T-cell (primary cell): ENCODE measurements at regions not wholly inside any gene's neighbourhood (a gene's known extent, or its start where the extent isn't known, plus 50 kb on each side); places are given as distances from the start of the nearest gene placed in this dataset.
"Not testable (repeated sequence)": the region's sequence is repeated elsewhere in the genome, so short reads cannot be mapped to it uniquely, and the experiment has no call there.

ENCODE experiments used
- ATAC-seq, 4 experiments: fragments of 200-7000 bp in 3 of 4; fragments of 150-1000 bp in 1 of 4; cut with Tn5 transposase; replicated peaks in 1 of 4; 1 replicate in 3 of 4; 2 replicates in 1 of 4; pipeline ENCODE4 v1.10.0; 2021; ENCODE audit warnings: moderate library complexity in 3 of 4, mild to moderate bottlenecking in 2 of 4, moderate number of reproducible peaks in 1 of 4
- CTCF ChIA-PET, 2 donors: fragments of 300-600 bp; sonication (Branson Sonifier 250); formaldehyde crosslinking; loops; one replicate each; lab custom pipeline; 2022; ENCODE audit warnings: antibody characterized with exemption in 2 of 2; lab: Charles Lee
- POLR2A ChIA-PET, 2 donors: fragments of 300-600 bp; sonication (Branson Sonifier 250); formaldehyde crosslinking; loops; one replicate each; lab custom pipeline; 2022; ENCODE audit warnings: antibody characterized with exemption in 2 of 2; lab: Charles Lee
- DNase-seq, 35 experiments: peaks; one replicate each; pipeline versions ENCODE4 v3.0.0 to v3.0.0-alpha.2; 2013 to 2023
- H3K27ac ChIP-seq: one replicate; pipeline ENCODE4 v1.5.1; 2013; ENCODE audit warnings: low read length
- H3K27me3 ChIP-seq, 2 experiments: replicated peaks in 1 of 2; 1 replicate in 1 of 2; 2 replicates in 1 of 2; pipeline versions ENCODE4 v1.6.1 to v1.7.0; 2013; ENCODE audit warnings: low read length in 1 of 2, mixed read lengths in 1 of 2; ENCODE audit not compliant: control insufficient read depth in 2 of 2, insufficient read depth in 2 of 2; ENCODE audit errors: extremely low read depth in 1 of 2
- H3K36me3 ChIP-seq, 2 donors: 1 replicate in 1 of 2; 2 replicates in 1 of 2; pipeline versions ENCODE4 v1.6.1 to v1.7.0; 2013; ENCODE audit warnings: low read length in 1 of 2; ENCODE audit not compliant: control insufficient read depth in 2 of 2, insufficient read depth in 1 of 2; ENCODE audit errors: extremely low read depth in 1 of 2
- H3K4me1 ChIP-seq, 2 experiments: 1 replicate in 1 of 2; 2 replicates in 1 of 2; pipeline versions ENCODE4 v1.6.1 to v1.7.0; 2013; ENCODE audit warnings: low read length in 2 of 2, mixed read lengths in 1 of 2; ENCODE audit not compliant: insufficient read depth in 2 of 2, control insufficient read depth in 1 of 2; ENCODE audit errors: extremely low read depth in 1 of 2
- H3K4me3 ChIP-seq, 2 donors: 1 replicate in 1 of 2; 2 replicates in 1 of 2; pipeline versions ENCODE4 v1.5.1 to v1.7.0; 2013; ENCODE audit warnings: mild to moderate bottlenecking in 2 of 2, low read length in 1 of 2, moderate library complexity in 1 of 2; ENCODE audit not compliant: control insufficient read depth in 1 of 2; ENCODE audit errors: extremely low read depth in 1 of 2
- H3K9me3 ChIP-seq: 2 replicates; pipeline ENCODE4 v1.7.0; 2013
- H3K27ac Mint-ChIP-seq, 2 donors: one replicate each; pipeline ENCODE4 v1.8.0; 2020 to 2021; ENCODE audit warnings: mild to moderate bottlenecking in 2 of 2, mixed read lengths in 2 of 2
- H3K27me3 Mint-ChIP-seq, 2 donors: one replicate each; pipeline ENCODE4 v1.8.0; 2021 to 2022; ENCODE audit warnings: mixed read lengths in 2 of 2
- H3K36me3 Mint-ChIP-seq: one replicate; pipeline ENCODE4 v1.8.0; 2021; ENCODE audit warnings: mixed read lengths
- H3K4me1 Mint-ChIP-seq, 3 donors: one replicate each; pipeline ENCODE4 v1.8.0; 2020 to 2022; ENCODE audit warnings: mixed read lengths in 3 of 3, mild to moderate bottlenecking in 1 of 3
- H3K4me3 Mint-ChIP-seq, 3 donors: one replicate each; pipeline ENCODE4 v1.8.0; 2020 to 2022; ENCODE audit warnings: mild to moderate bottlenecking in 3 of 3, mixed read lengths in 3 of 3, moderate library complexity in 3 of 3
- H3K9me3 Mint-ChIP-seq, 3 donors: one replicate each; pipeline ENCODE4 v1.8.0; 2020 to 2022; ENCODE audit warnings: mixed read lengths in 3 of 3
- WGBS: methylation state at CpG from one replicate; pipeline ENCODE4 v1.1.5; 2013; ENCODE audit warnings: missing lambda C conversion rate; ENCODE audit not compliant: insufficient coverage; 5-methylcytosine and 5-hydroxymethylcytosine counted together

GRCh38 chr1:64410217-64410616 is 59.7 kb upstream of the CACHD1 start:
- no peak for DNase-seq
- no peak overlapping the region for H3K4me3 ChIP-seq
- peaks cover 7% of the 10 kb centered on the region in 2 donors for H3K27me3 Mint-ChIP-seq
- no peaks in the 10 kb centered on the region for H3K36me3 Mint-ChIP-seq
- no peaks in the 10 kb centered on the region for H3K9me3 Mint-ChIP-seq
- no peaks in the 10 kb centered on the region for H3K4me1 ChIP-seq
- H3K27ac Mint-ChIP-seq: no peak overlapping the region
- H3K36me3 ChIP-seq: no peaks in the 10 kb centered on the region
- H3K4me3 Mint-ChIP-seq: no peak overlapping the region
- no peaks in the 10 kb centered on the region for H3K9me3 ChIP-seq
- no peaks in the 10 kb centered on the region for H3K4me1 Mint-ChIP-seq
- no peak overlapping the region for H3K27ac ChIP-seq
- no peaks in the 10 kb centered on the region for H3K27me3 ChIP-seq
- ChIA-PET CTCF (no interaction called here), POLR2A (no interaction called here)
- no peak for ATAC-seq
- WGBS: no CpG with 5 or more reads among the region's 1 CpG

- H3K4me3 Mint-ChIP-seq, H3K27ac Mint-ChIP-seq, H3K27me3 ChIP-seq, CTCF ChIA-PET, H3K9me3 Mint-ChIP-seq, DNase-seq, H3K9me3 ChIP-seq, H3K4me1 ChIP-seq, ATAC-seq, H3K36me3 Mint-ChIP-seq, H3K27me3 Mint-ChIP-seq, H3K4me1 Mint-ChIP-seq, H3K4me3 ChIP-seq, POLR2A ChIA-PET, H3K27ac ChIP-seq, H3K36me3 ChIP-seq: not testable (repeated sequence)
- WGBS: 79% methylated on average over 4 of the region's 56 CpGs
Observed at GRCh38 chr1:64414855-64415546, 54.9 kb upstream of the CACHD1 start.

- no peaks in the 10 kb centered on the region for H3K4me1 ChIP-seq
- Mint-ChIP-seq H3K9me3 (no peaks in the 10 kb centered on the region), H3K27me3 (peaks cover 0 to 7% of the 10 kb centered on the region in 2 donors), H3K27ac (no peak overlapping the region), H3K4me1 (no peaks in the 10 kb centered on the region), H3K36me3 (no peaks in the 10 kb centered on the region), H3K4me3 (no peak overlapping the region)
- no peak overlapping the region for H3K27ac ChIP-seq
- no peaks in the 10 kb centered on the region for H3K36me3 ChIP-seq
- no peak for DNase-seq
- ChIA-PET POLR2A (interaction anchor here in 1 of 2 donors (0.5 kb wide), 1 partner anchor 168 kb away, joined by 3 read pairs; no protein-coding TSS in a partner anchor), CTCF (no interaction called here)
- no peaks in the 10 kb centered on the region for H3K27me3 ChIP-seq
- no peak for ATAC-seq
- H3K9me3 ChIP-seq: no peaks in the 10 kb centered on the region
- no CpG with 5 or more reads among the region's 3 CpGs for WGBS
- H3K4me3 ChIP-seq: no peak overlapping the region
Observed at GRCh38 chr1:64417803-64418202, 52.1 kb upstream of the CACHD1 start.
